Smooth muscle cell (in vitro differentiated cells): ENCODE measurements at regions not wholly inside any gene's neighbourhood (a gene's known extent, or its start where the extent isn't known, plus 50 kb on each side); places are given as distances from the start of the nearest gene placed in this dataset.

ENCODE experiments used
- DNase-seq: peaks from one replicate; lab custom pipeline; 2025; ENCODE audit not compliant: unreplicated experiment; lab: John Stamatoyannopoulos, UW
- H2AFZ ChIP-seq: fragments of 200-600 bp; sonication (generic); 2 replicates; pipeline ENCODE4 v1.6.0; 2016; ENCODE audit warnings: antibody characterized with exemption, low read depth, mild to moderate bottlenecking
- H3F3A ChIP-seq: fragments of 200-600 bp; sonication (generic); 2 replicates; pipeline ENCODE4 v1.6.0; 2017; ENCODE audit warnings: antibody characterized with exemption, low read depth
- H3K27ac ChIP-seq: fragments of 200-600 bp; sonication (generic); 2 replicates; pipeline ENCODE4 v1.5.1; 2016; ENCODE audit warnings: low read depth, mild to moderate bottlenecking
- H3K27me3 ChIP-seq: fragments of 200-600 bp; sonication (generic); 2 replicates; pipeline ENCODE4 v1.6.1; 2016; ENCODE audit warnings: low read depth, mild to moderate bottlenecking
- H3K36me3 ChIP-seq: fragments of 200-600 bp; sonication (generic); 2 replicates; pipeline ENCODE4 v1.5.1; 2016; ENCODE audit warnings: low read depth
- H3K4me1 ChIP-seq: fragments of 200-600 bp; sonication (generic); 2 replicates; pipeline ENCODE4 v1.5.1; 2016; ENCODE audit warnings: low read depth
- H3K4me2 ChIP-seq: fragments of 200-600 bp; sonication (generic); 2 replicates; pipeline ENCODE4 v1.6.0; 2016; ENCODE audit warnings: mild to moderate bottlenecking
- H3K4me3 ChIP-seq: fragments of 200-600 bp; sonication (generic); 2 replicates; pipeline ENCODE4 v1.5.1; 2016; ENCODE audit warnings: mild to moderate bottlenecking
- H3K79me2 ChIP-seq: fragments of 200-600 bp; sonication (generic); 2 replicates; pipeline ENCODE4 v1.6.0; 2016; ENCODE audit warnings: low read depth, mild to moderate bottlenecking
- H3K9ac ChIP-seq: fragments of 200-600 bp; sonication (generic); 2 replicates; pipeline ENCODE4 v1.6.0; 2016; ENCODE audit warnings: low read depth
- H3K9me3 ChIP-seq: fragments of 200-600 bp; sonication (generic); replicated peaks from 2 replicates; pipeline ENCODE4 v1.5.1; 2016; ENCODE audit warnings: low read depth
- H4K20me1 ChIP-seq: fragments of 200-600 bp; sonication (generic); 2 replicates; pipeline ENCODE4 v1.6.0; 2016; ENCODE audit warnings: low read depth
- CTCF ChIP-seq: fragments of 200-600 bp; sonication (generic); IDR thresholded peaks from 2 replicates; pipeline ENCODE4 v1.5.1; 2017; ENCODE audit warnings: borderline replicate concordance, mild to moderate bottlenecking, antibody characterized with exemption; ENCODE audit not compliant: insufficient read depth, poor library complexity, severe bottlenecking
- WGBS: methylation state at CpG from one replicate; pipeline ENCODE4 v1.1.7; 2016; ENCODE audit warnings: low lambda C conversion rate; 5-methylcytosine and 5-hydroxymethylcytosine counted together

GRCh38 chr4:120526033-120526432 lies 396.5 kb downstream of the PRDM5 start:
- DNase-seq: no peak
- TF ChIP-seq CTCF: no peak
- no peaks in the 10 kb centered on the region for H3F3A ChIP-seq

GRCh38 chr4:120525106-120525505 lies 397.4 kb downstream of the PRDM5 start:
- Histone ChIP-seq H4K20me1 (no peaks in the 10 kb centered on the region), H3K36me3 (no peaks in the 10 kb centered on the region)

More at GRCh38 chr4:120526033-120526432, 396.5 kb downstream of the PRDM5 start:
- no peak overlapping the region for H3K27ac ChIP-seq
- no peaks in the 10 kb centered on the region for H3K36me3 ChIP-seq
- H3K4me2 ChIP-seq: no peak overlapping the region
- no peaks in the 10 kb centered on the region for H3K4me1 ChIP-seq
- no peaks in the 10 kb centered on the region for H4K20me1 ChIP-seq
- no peak overlapping the region for H2AFZ ChIP-seq
- no peaks in the 10 kb centered on the region for H3K27me3 ChIP-seq
- no peak overlapping the region for H3K4me3 ChIP-seq
- H3K79me2 ChIP-seq: no peaks in the 10 kb centered on the region
- H3K9ac ChIP-seq: no peak overlapping the region
- no peaks in the 10 kb centered on the region for H3K9me3 ChIP-seq

GRCh38 chr4:120524237-120524636 lies 398.3 kb downstream of the PRDM5 start:
- no peak overlapping the region for H3K4me3 ChIP-seq
- WGBS: 79% methylated on average over 2 of the region's 2 CpGs
- no peak for DNase-seq

More at GRCh38 chr4:120525106-120525505, 397.4 kb downstream of the PRDM5 start:
- no peaks in the 10 kb centered on the region for H3K27me3 ChIP-seq
- TF ChIP-seq CTCF: no peak
- no peak overlapping the region for H3K9ac ChIP-seq
- WGBS: 89% methylated on average over 4 of the region's 4 CpGs
- no peak overlapping the region for H3K4me3 ChIP-seq
- H3K4me1 ChIP-seq: no peaks in the 10 kb centered on the region
- H3K27ac ChIP-seq: no peak overlapping the region
- no peak for DNase-seq
- H2AFZ ChIP-seq: no peak overlapping the region
- no peaks in the 10 kb centered on the region for H3F3A ChIP-seq
- H3K9me3 ChIP-seq: no peaks in the 10 kb centered on the region
- no peak overlapping the region for H3K4me2 ChIP-seq
- H3K79me2 ChIP-seq: no peaks in the 10 kb centered on the region

More at GRCh38 chr4:120524237-120524636, 398.3 kb downstream of the PRDM5 start:
- Histone ChIP-seq H3K36me3 (no peaks in the 10 kb centered on the region), H3K79me2 (no peaks in the 10 kb centered on the region), H3K27me3 (no peaks in the 10 kb centered on the region), H4K20me1 (no peaks in the 10 kb centered on the region), H2AFZ (no peak overlapping the region), H3K9ac (no peak overlapping the region), H3K4me2 (no peak overlapping the region), H3K4me1 (no peaks in the 10 kb centered on the region), H3K27ac (no peak overlapping the region), H3K9me3 (no peaks in the 10 kb centered on the region), H3F3A (no peaks in the 10 kb centered on the region)
- no peak for TF ChIP-seq CTCF
